Peyer's patch (tissue), 4 donors: ENCODE measurements at regions not wholly inside any gene's neighbourhood (a gene's known extent, or its start where the extent isn't known, plus 50 kb on each side); places are given as distances from the start of the nearest gene placed in this dataset.

Experiments used
- POLR2A ChIP-seq, 2 donors: fragments of 450-650 bp; IDR thresholded peaks; one replicate each; pipeline ENCODE4 v1.5.1; 2017; ENCODE audit warnings: antibody characterized with exemption in 2 of 2, mild to moderate bottlenecking in 2 of 2, moderate library complexity in 2 of 2
- TF ChIP-seq, protein P1 (sequence below), 6 experiments: fragments of 450-650 bp in 4 of 6; fragments of 200-600 bp in 2 of 6; sonication (generic) in 1 of 6; IDR thresholded peaks; one replicate each; pipeline ENCODE4 v1.5.1; 2017 to 2019; ENCODE audit warnings: antibody characterized with exemption in 6 of 6, mild to moderate bottlenecking in 3 of 6, moderate library complexity in 1 of 6

DNA sequence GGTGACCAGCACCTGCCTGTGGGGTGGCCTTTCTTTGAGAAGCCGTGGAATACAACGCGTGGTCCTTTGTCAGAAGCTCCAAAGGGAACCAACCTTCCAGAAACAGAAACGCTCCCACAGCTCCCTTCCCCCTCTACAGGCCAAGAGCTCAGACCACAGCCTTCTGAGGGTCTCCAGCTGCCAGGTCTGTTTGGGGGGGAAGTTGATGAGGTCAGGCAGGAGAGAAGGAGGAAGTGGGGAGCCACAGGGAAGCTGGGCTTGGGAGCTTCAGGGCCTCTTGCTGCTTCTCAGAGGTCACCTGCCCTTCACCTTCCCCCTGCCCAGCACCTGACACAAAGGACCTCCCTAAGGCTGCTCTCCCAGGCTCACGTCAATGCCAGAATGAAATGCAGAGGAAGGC lies 287.7 kb upstream of the ID2 start:
- TF ChIP-seq, protein P1, sequence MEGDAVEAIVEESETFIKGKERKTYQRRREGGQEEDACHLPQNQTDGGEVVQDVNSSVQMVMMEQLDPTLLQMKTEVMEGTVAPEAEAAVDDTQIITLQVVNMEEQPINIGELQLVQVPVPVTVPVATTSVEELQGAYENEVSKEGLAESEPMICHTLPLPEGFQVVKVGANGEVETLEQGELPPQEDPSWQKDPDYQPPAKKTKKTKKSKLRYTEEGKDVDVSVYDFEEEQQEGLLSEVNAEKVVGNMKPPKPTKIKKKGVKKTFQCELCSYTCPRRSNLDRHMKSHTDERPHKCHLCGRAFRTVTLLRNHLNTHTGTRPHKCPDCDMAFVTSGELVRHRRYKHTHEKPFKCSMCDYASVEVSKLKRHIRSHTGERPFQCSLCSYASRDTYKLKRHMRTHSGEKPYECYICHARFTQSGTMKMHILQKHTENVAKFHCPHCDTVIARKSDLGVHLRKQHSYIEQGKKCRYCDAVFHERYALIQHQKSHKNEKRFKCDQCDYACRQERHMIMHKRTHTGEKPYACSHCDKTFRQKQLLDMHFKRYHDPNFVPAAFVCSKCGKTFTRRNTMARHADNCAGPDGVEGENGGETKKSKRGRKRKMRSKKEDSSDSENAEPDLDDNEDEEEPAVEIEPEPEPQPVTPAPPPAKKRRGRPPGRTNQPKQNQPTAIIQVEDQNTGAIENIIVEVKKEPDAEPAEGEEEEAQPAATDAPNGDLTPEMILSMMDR (IDR thresholded peaks at IDR 0.05), result no peak
- no peak for TF ChIP-seq POLR2A (IDR thresholded peaks at IDR 0.05)
